A549 (cell line): ENCODE measurements at regions not wholly inside any gene's neighbourhood (a gene's known extent, or its start where the extent isn't known, plus 50 kb on each side); places are given as distances from the start of the nearest gene placed in this dataset.

Experiments
- ATAC-seq, 2 experiments: fragments of 200-7000 bp in 1 of 2; fragments of >200 bp in 1 of 2; cut with Nextera tagmentation in 1 of 2; cut with Tn5 transposase in 1 of 2; 3 replicates each; pipeline versions ENCODE4 v1.8.0 to v1.9.1; 2018 to 2020; ENCODE audit warnings: mild to moderate bottlenecking in 1 of 2, moderate library complexity in 1 of 2
- CTCF ChIA-PET: fragments of 300-600 bp; sonication (Branson Sonifier 250); formaldehyde crosslinking; extraction: SDS; loops from one replicate; lab custom pipeline; 2021; ENCODE audit warnings: antibody characterized with exemption, inconsistent platforms; lab: Yijun Ruan, JAX
- POLR2A ChIA-PET: fragments of 350-600 bp; formaldehyde crosslinking; extraction: SDS; loops from one replicate; lab custom pipeline; 2021; ENCODE audit warnings: antibody characterized with exemption, inconsistent platforms; lab: Yijun Ruan, JAX
- DNase-seq, 2 experiments: peaks; one replicate each; pipeline versions ENCODE4 v3.0.0 to v3.0.0-alpha.2; 2011 to 2016; ENCODE audit warnings: low read depth in 1 of 2, low spot score in 1 of 2
- FAIRE-seq: peaks from 2 replicates; lab custom pipeline; 2011; peaks lifted over from hg19 to GRCh38; lab: Jason Lieb, UNC
- H3K27ac ChIP-seq, 2 experiments: fragments of >200 bp; sonication (Bioruptor Twin); formaldehyde crosslinking; 3 replicates each; pipeline ENCODE4 v1.5.1; 2016 to 2017
- H3K4me1 ChIP-seq: fragments of >200 bp; sonication (Bioruptor Twin); formaldehyde crosslinking; 3 replicates; pipeline ENCODE4 v1.6.1; 2016
- H3K4me2 ChIP-seq: fragments of >200 bp; sonication (Bioruptor Twin); formaldehyde crosslinking; 3 replicates; pipeline ENCODE4 v1.6.1; 2016
- H3K4me3 ChIP-seq: fragments of >200 bp; sonication (Bioruptor Twin); formaldehyde crosslinking; 3 replicates; pipeline ENCODE4 v1.5.1; 2016
- H3K9me3 ChIP-seq: fragments of >200 bp; sonication (Bioruptor Twin); formaldehyde crosslinking; 3 replicates; pipeline ENCODE4 v1.6.1; 2016
- CEBPB ChIP-seq, 2 experiments: fragments of >200 bp in 1 of 2; sonication (Bioruptor Twin) in 1 of 2; formaldehyde crosslinking in 1 of 2; IDR thresholded peaks; 2 replicates each; pipeline ENCODE4 v1.6.1; 2012 to 2016
- FOSB ChIP-seq: fragments of 250-450 bp; sonication (Bioruptor Pico); IDR thresholded peaks from 2 replicates; pipeline ENCODE4 v1.5.0; 2020; ENCODE audit warnings: mild to moderate bottlenecking, moderate library complexity
- FOSL2 ChIP-seq, 2 experiments: fragments of 450-650 bp in 1 of 2; fragments of >200 bp in 1 of 2; sonication (Bioruptor Twin) in 1 of 2; formaldehyde crosslinking; IDR thresholded peaks; 2 replicates each; pipeline versions ENCODE4 v1.5.0 to v1.6.1; 2016 to 2020; ENCODE audit warnings: mild to moderate bottlenecking in 1 of 2, moderate library complexity in 1 of 2
- GATA3 ChIP-seq: IDR thresholded peaks from 2 replicates; pipeline ENCODE4 v1.6.1; 2012; ENCODE audit warnings: borderline replicate concordance
- HDAC2 ChIP-seq: fragments of 200-600 bp; sonication (generic); IDR thresholded peaks from 2 replicates; pipeline ENCODE4 v1.6.1; 2016
- HOXB5 ChIP-seq: fragments of 250-450 bp; sonication (Bioruptor Pico); IDR thresholded peaks from 2 replicates; pipeline ENCODE4 v1.5.0; 2020; ENCODE audit warnings: mild to moderate bottlenecking, moderate library complexity
- MAFK ChIP-seq: fragments of 450-650 bp; IDR thresholded peaks from 2 replicates; pipeline ENCODE4 v1.6.1; 2014; ENCODE audit not compliant: partially characterized antibody
- MYC ChIP-seq: IDR thresholded peaks from 2 replicates; pipeline ENCODE4 v1.6.1; 2012; ENCODE audit warnings: mild to moderate bottlenecking, inconsistent platforms, low read length, improper control_type of control experiment, borderline replicate concordance
- NFE2L2 ChIP-seq: fragments of 150-350 bp; conservative IDR thresholded peaks from 2 replicates; pipeline ENCODE4 v1.6.1; 2014; ENCODE audit warnings: low read length
- NR3C1 ChIP-seq: fragments of >200 bp; sonication (Bioruptor Twin); formaldehyde crosslinking; IDR thresholded peaks from 3 replicates; pipeline ENCODE4 v1.6.1; 2017
- PHF8 ChIP-seq: fragments of 200-600 bp; sonication (generic); IDR thresholded peaks from 2 replicates; pipeline ENCODE4 v1.6.1; 2016; ENCODE audit warnings: low read depth, mild to moderate bottlenecking, antibody characterized with exemption, moderate library complexity, borderline replicate concordance
- POLR2AphosphoS2 ChIP-seq: conservative IDR thresholded peaks from 2 replicates; pipeline ENCODE4 v1.6.1; 2012; ENCODE audit warnings: low read length, improper control_type of control experiment, inconsistent platforms
- RAD21 ChIP-seq, 2 experiments: fragments of >200 bp in 1 of 2; sonication (Bioruptor Twin) in 1 of 2; formaldehyde crosslinking in 1 of 2; IDR thresholded peaks in 1 of 2; conservative IDR thresholded peaks in 1 of 2; 2 replicates in 1 of 2; 3 replicates in 1 of 2; pipeline ENCODE4 v1.6.1; 2012 to 2018; ENCODE audit warnings: inconsistent platforms in 1 of 2
- RCOR1 ChIP-seq: fragments of 150-350 bp; IDR thresholded peaks from 2 replicates; pipeline ENCODE4 v1.6.1; 2014; ENCODE audit warnings: antibody characterized with exemption, low read length, low read depth
- SMC3 ChIP-seq: fragments of >200 bp; sonication (Bioruptor Twin); formaldehyde crosslinking; IDR thresholded peaks from 3 replicates; pipeline ENCODE4 v1.6.1; 2018; ENCODE audit warnings: inconsistent platforms
- SREBF2 ChIP-seq: fragments of 450-650 bp; IDR thresholded peaks from 2 replicates; pipeline ENCODE4 v1.6.1; 2014; ENCODE audit warnings: mild to moderate bottlenecking, moderate library complexity
- TFCP2L1 ChIP-seq: fragments of 250-450 bp; sonication (Bioruptor Pico); IDR thresholded peaks from 2 replicates; pipeline ENCODE4 v1.5.0; 2021; ENCODE audit warnings: mild to moderate bottlenecking
- WGBS: methylation state at CpG from one replicate; pipeline ENCODE4 v1.1.6; 2017; ENCODE audit errors: missing lambda C conversion rate; 5-methylcytosine and 5-hydroxymethylcytosine counted together
- TF ChIP-seq, protein P1 (sequence below): IDR thresholded peaks from 2 replicates; pipeline ENCODE4 v1.6.1; 2012
- TF ChIP-seq, protein P2 (sequence below): IDR thresholded peaks from 2 replicates; pipeline ENCODE4 v1.6.1; 2012
- TF ChIP-seq, protein P3 (sequence below): fragments of 250-450 bp; sonication (Bioruptor Pico); IDR thresholded peaks from 2 replicates; pipeline ENCODE4 v1.5.0; 2021; ENCODE audit warnings: mild to moderate bottlenecking, moderate library complexity, borderline replicate concordance
- TF ChIP-seq, protein P4 (sequence below): fragments of >200 bp; sonication (Bioruptor Twin); formaldehyde crosslinking; IDR thresholded peaks from 3 replicates; pipeline ENCODE4 v1.5.1; 2016

DNA sequence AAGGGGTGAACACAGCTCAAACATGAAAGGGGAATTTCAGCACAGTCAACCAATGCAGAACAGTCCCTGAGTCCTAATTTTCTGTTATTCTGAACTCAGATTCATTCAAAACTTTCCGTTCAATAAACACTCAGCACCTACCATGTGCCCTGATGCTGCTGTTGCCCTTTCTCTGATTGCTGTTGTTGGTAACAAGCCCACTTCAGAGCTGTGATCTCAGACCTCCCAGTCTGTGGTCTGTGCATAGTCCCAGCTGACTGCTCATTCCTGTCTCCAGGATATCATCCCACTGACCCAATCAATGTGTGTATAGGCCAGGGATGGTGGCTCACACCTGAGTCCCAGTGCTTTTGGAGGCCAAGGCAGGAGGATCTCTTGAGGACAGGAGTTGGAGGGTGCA, 82.7 kb upstream of the SLC35G4 start:
- Histone ChIP-seq H3K4me3 (no peak overlapping the region), H3K4me1 (no peaks in the 10 kb centered on the region), H3K4me2 (no peak overlapping the region), H3K27ac (no peak overlapping the region), H3K9me3 (no peaks in the 10 kb centered on the region)
- TF ChIP-seq CEBPB (IDR thresholded peaks at IDR 0.05): no peak
- ChIA-PET POLR2A (no interaction called here), CTCF (interaction anchor here (1.0 to 2.9 kb wide), 4 partner anchors 8 to 216 kb away, joined by 3 to 17 read pairs (median 5); no protein-coding TSS in a partner anchor)
- no peak for ATAC-seq
- no peak for FAIRE-seq
- no peak for DNase-seq
- 67% methylated on average over 1 of the region's 1 CpG for WGBS

DNA sequence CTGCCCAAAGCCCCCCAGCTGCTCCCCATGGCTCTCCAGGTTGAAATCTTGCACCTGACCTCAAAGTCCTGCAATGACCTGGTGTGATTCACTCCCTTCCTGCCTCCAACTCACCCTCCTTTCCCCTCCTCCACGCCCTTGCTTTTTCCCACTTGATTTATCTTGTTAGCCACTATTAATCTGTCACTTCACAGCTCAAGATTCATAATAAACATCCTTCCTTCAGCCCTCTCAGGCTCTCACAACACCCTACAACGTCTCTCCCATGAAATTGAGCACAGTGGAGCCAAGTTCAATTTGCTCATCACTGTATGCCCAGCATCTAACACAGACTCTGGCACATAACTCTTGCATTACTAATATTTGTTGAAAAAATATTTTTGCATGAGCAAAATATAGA, 85.6 kb upstream of the SLC35G4 start:
- H3K4me2 ChIP-seq: no peak overlapping the region
- FAIRE-seq (no peak), DNase-seq (no peak), ATAC-seq (no peak)
- H3K4me1 ChIP-seq: no peaks in the 10 kb centered on the region
- no peaks in the 10 kb centered on the region for H3K9me3 ChIP-seq
- 11% methylated on average over 2 of the region's 2 CpGs for WGBS
- ChIA-PET CTCF (interaction anchor here (0.9 to 2.8 kb wide), 4 partner anchors 11 to 213 kb away, joined by 3 to 12 read pairs (median 6); no protein-coding TSS in a partner anchor), POLR2A (no interaction called here)
- no peak for TF ChIP-seq POLR2AphosphoS2
- TF ChIP-seq NR3C1: no peak
- TF ChIP-seq RCOR1: no peak
- TF ChIP-seq, protein P1, sequence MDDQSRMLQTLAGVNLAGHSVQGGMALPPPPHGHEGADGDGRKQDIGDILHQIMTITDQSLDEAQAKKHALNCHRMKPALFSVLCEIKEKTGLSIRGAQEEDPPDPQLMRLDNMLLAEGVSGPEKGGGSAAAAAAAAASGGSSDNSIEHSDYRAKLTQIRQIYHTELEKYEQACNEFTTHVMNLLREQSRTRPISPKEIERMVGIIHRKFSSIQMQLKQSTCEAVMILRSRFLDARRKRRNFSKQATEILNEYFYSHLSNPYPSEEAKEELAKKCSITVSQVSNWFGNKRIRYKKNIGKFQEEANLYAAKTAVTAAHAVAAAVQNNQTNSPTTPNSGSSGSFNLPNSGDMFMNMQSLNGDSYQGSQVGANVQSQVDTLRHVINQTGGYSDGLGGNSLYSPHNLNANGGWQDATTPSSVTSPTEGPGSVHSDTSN: no peak
- no peak for TF ChIP-seq RAD21 (conservative IDR thresholded peaks at IDR 0.05 in 1 of 2, IDR thresholded peaks at IDR 0.05 in 1 of 2)
- no peak for TF ChIP-seq HDAC2
- no peak for TF ChIP-seq SREBF2
- TF ChIP-seq PHF8: no peak
- no peak for TF ChIP-seq HOXB5 (CRISPR knock-in tag)
- TF ChIP-seq, protein P2, sequence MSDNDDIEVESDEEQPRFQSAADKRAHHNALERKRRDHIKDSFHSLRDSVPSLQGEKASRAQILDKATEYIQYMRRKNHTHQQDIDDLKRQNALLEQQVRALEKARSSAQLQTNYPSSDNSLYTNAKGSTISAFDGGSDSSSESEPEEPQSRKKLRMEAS: no peak
- no peak for TF ChIP-seq MAFK
- no peak for TF ChIP-seq TFCP2L1
- no peak overlapping the region for H3K27ac ChIP-seq
- no peak overlapping the region for H3K4me3 ChIP-seq

DNA sequence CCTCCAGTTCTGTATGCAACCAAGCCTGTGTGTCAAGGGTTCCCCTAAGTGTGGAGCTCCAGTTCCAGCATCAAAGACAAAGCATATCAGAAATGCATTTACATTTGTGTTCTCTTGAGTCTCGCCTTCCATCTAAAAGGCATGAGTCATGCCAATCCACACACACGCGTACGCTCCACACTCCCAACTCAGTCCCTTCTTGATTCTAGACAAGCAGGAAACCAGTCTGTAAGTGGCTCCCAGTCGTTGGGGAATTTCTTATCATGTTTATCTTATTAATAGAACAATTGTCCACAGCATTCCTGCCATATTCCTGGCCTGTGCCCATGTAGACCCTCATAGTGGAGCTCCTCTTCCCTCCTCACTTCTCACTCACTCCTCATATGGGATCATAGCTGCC, 86.4 kb upstream of the SLC35G4 start:
- DNase-seq (no peak), ATAC-seq (no peak), FAIRE-seq (no peak)
- H3K9me3 ChIP-seq: no peaks in the 10 kb centered on the region
- no peak overlapping the region for H3K4me3 ChIP-seq
- WGBS: 55% methylated on average over 5 of the region's 5 CpGs
- H3K4me2 ChIP-seq: no peak overlapping the region
- TF ChIP-seq, protein P3, sequence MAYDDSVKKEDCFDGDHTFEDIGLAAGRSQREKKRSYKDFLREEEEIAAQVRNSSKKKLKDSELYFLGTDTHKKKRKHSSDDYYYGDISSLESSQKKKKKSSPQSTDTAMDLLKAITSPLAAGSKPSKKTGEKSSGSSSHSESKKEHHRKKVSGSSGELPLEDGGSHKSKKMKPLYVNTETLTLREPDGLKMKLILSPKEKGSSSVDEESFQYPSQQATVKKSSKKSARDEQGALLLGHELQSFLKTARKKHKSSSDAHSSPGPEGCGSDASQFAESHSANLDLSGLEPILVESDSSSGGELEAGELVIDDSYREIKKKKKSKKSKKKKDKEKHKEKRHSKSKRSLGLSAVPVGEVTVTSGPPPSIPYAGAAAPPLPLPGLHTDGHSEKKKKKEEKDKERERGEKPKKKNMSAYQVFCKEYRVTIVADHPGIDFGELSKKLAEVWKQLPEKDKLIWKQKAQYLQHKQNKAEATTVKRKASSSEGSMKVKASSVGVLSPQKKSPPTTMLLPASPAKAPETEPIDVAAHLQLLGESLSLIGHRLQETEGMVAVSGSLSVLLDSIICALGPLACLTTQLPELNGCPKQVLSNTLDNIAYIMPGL: no peak
- TF ChIP-seq SMC3 (no peak), FOSL2 (IDR thresholded peaks at IDR 0.05) (no peak), FOSL2 (CRISPR knock-in tag; IDR thresholded peaks at IDR 0.05) (no peak), MYC (no peak), FOSB (CRISPR knock-in tag) (no peak), GATA3 (no peak), NFE2L2 (no peak)
- TF ChIP-seq, protein P4, sequence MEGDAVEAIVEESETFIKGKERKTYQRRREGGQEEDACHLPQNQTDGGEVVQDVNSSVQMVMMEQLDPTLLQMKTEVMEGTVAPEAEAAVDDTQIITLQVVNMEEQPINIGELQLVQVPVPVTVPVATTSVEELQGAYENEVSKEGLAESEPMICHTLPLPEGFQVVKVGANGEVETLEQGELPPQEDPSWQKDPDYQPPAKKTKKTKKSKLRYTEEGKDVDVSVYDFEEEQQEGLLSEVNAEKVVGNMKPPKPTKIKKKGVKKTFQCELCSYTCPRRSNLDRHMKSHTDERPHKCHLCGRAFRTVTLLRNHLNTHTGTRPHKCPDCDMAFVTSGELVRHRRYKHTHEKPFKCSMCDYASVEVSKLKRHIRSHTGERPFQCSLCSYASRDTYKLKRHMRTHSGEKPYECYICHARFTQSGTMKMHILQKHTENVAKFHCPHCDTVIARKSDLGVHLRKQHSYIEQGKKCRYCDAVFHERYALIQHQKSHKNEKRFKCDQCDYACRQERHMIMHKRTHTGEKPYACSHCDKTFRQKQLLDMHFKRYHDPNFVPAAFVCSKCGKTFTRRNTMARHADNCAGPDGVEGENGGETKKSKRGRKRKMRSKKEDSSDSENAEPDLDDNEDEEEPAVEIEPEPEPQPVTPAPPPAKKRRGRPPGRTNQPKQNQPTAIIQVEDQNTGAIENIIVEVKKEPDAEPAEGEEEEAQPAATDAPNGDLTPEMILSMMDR: no peak
- POLR2A ChIA-PET: no interaction called here
- no peak overlapping the region for H3K27ac ChIP-seq
- H3K4me1 ChIP-seq: no peaks in the 10 kb centered on the region
- CTCF ChIA-PET: interaction anchor here (0.9 to 2.8 kb wide), 2 partner anchors 10 to 30 kb away, joined by 3 to 12 read pairs; no protein-coding TSS in a partner anchor
